Calu3 (cell line): ENCODE measurements at regions not wholly inside any gene's neighbourhood (a gene's known extent, or its start where the extent isn't known, plus 50 kb on each side); places are given as distances from the start of the nearest gene placed in this dataset.

ENCODE experiments used
- BruUV-seq: library from RNA; stranded (reverse); fragments of 400-500 nt; replicated peaks from 2 replicates; lab custom pipeline; 2021; lab: Mats Ljungman, UMichigan
- CTCF ChIA-PET: fragments of 300-600 bp; sonication (Branson Sonifier 250); formaldehyde crosslinking; loops from one replicate; lab custom pipeline; 2022; ENCODE audit warnings: antibody characterized with exemption; lab: Charles Lee
- DNase-seq: peaks from one replicate; pipeline ENCODE4 v3.0.0; 2022
- H3K27ac Mint-ChIP-seq: one replicate; pipeline ENCODE4 v1.8.0; 2022; ENCODE audit warnings: mixed read lengths; ENCODE audit not compliant: unreplicated experiment
- H3K27me3 Mint-ChIP-seq: one replicate; pipeline ENCODE4 v1.8.0; 2022; ENCODE audit warnings: mixed read lengths; ENCODE audit not compliant: unreplicated experiment
- H3K36me3 Mint-ChIP-seq: one replicate; pipeline ENCODE4 v1.8.0; 2022; ENCODE audit warnings: mild to moderate bottlenecking, moderate library complexity, mixed read lengths; ENCODE audit not compliant: insufficient read depth, unreplicated experiment
- H3K4me1 Mint-ChIP-seq: one replicate; pipeline ENCODE4 v1.8.0; 2022; ENCODE audit warnings: mild to moderate bottlenecking, low read depth, mixed read lengths; ENCODE audit not compliant: unreplicated experiment
- H3K4me3 Mint-ChIP-seq: one replicate; pipeline ENCODE4 v1.8.0; 2022; ENCODE audit warnings: mild to moderate bottlenecking, low read depth, moderate library complexity, mixed read lengths; ENCODE audit not compliant: unreplicated experiment
- H3K9me3 Mint-ChIP-seq: one replicate; pipeline ENCODE4 v1.8.0; 2022; ENCODE audit warnings: low read depth, mixed read lengths; ENCODE audit not compliant: unreplicated experiment
- CTCF ChIP-seq: fragments of 200-600 bp; IDR thresholded peaks from one replicate; pipeline ENCODE4 v1.8.0; 2022; ENCODE audit warnings: antibody characterized with exemption; ENCODE audit not compliant: unreplicated experiment
- intact Hi-C: fragments of 100-400 bp; cut with micrococcal nuclease; formaldehyde crosslinking; loops from one replicate; pipeline ENCODE4 v1.10.0; 2022; ENCODE audit not compliant: unreplicated experiment

GRCh38 chr18:39591649-39592048 is 2026.1 kb upstream of the CELF4 start:
- intact Hi-C loops = loop anchor here (10.0 kb wide), 1 partner anchor 563 kb away; no protein-coding TSS in a partner anchor
- no peak for DNase-seq
- Mint-ChIP-seq H3K36me3 (no peaks in the 10 kb centered on the region), H3K27me3 (no peaks in the 10 kb centered on the region), H3K4me1 (peaks cover 3% of the 10 kb centered on the region), H3K4me3 (no peak overlapping the region), H3K27ac (no peak overlapping the region), H3K9me3 (no peaks in the 10 kb centered on the region)
- CTCF ChIA-PET = interaction anchor here (0.7 kb wide), 1 partner anchor 244 kb away, joined by 3 read pairs; no protein-coding TSS in a partner anchor
- BruUV-seq = no TSS peak
- TF ChIP-seq CTCF = no peak

GRCh38 chr18:39589496-39589895 is 2023.9 kb upstream of the CELF4 start:
- no peak for DNase-seq
- H3K9me3 Mint-ChIP-seq = no peaks in the 10 kb centered on the region
- no peak overlapping the region for H3K4me3 Mint-ChIP-seq
- intact Hi-C loops = no loop called here
- no peak for TF ChIP-seq CTCF
- no peaks in the 10 kb centered on the region for H3K27me3 Mint-ChIP-seq
- H3K4me1 Mint-ChIP-seq = no peaks in the 10 kb centered on the region
- no TSS peak for BruUV-seq
- CTCF ChIA-PET = no interaction called here
- no peaks in the 10 kb centered on the region for H3K36me3 Mint-ChIP-seq
- no peak overlapping the region for H3K27ac Mint-ChIP-seq

- Mint-ChIP-seq H3K4me3 (no peak overlapping the region), H3K27ac (no peak overlapping the region), H3K9me3 (no peaks in the 10 kb centered on the region), H3K27me3 (no peaks in the 10 kb centered on the region), H3K36me3 (no peaks in the 10 kb centered on the region), H3K4me1 (no peaks in the 10 kb centered on the region)
- CTCF ChIA-PET = no interaction called here
- no peak for DNase-seq
- BruUV-seq = no TSS peak
- no peak for TF ChIP-seq CTCF
- intact Hi-C loops = no loop called here
These were observed 2022.0 kb upstream of the CELF4 start for GRCh38 chr18:39587586-39587985.

- intact Hi-C loops = no loop called here
- no peak for TF ChIP-seq CTCF
- DNase-seq = no peak
- Mint-ChIP-seq H3K9me3 (no peaks in the 10 kb centered on the region), H3K4me1 (no peaks in the 10 kb centered on the region), H3K4me3 (no peak overlapping the region), H3K27me3 (no peaks in the 10 kb centered on the region), H3K27ac (no peak overlapping the region), H3K36me3 (no peaks in the 10 kb centered on the region)
- CTCF ChIA-PET = no interaction called here
- no TSS peak for BruUV-seq
These were observed 2021.1 kb upstream of the CELF4 start for GRCh38 chr18:39586741-39587140.
